ENCODE measurements at regions not wholly inside any gene's neighbourhood (a gene's known extent, or its start where the extent isn't known, plus 50 kb on each side); places are given as distances from the start of the nearest gene placed in this dataset.

- no peaks in the 10 kb centered on the region for H3K36me3 Mint-ChIP-seq (ENCODE audit: low read depth)
These were observed 172.3 kb upstream of the SLC35G4 start for GRCh38 chr18:11437046-11437445.

GRCh38 chr18:11432360-11432811 is 177.0 kb upstream of the SLC35G4 start:
- no peak for DNase-seq
- Mint-ChIP-seq H3K9me3 (peaks cover 2% of the 10 kb centered on the region), H3K4me1 (no peaks in the 10 kb centered on the region), H3K27me3 (ENCODE audit: low read depth, poor library complexity) (peaks cover 18% of the 10 kb centered on the region), H3K4me3 (no peak overlapping the region), H3K27ac (no peak overlapping the region), H3K36me3 (ENCODE audit: low read depth) (no peaks in the 10 kb centered on the region)
- TF ChIP-seq CTCF (IDR thresholded peaks at IDR 0.05), result no peak

More at GRCh38 chr18:11437046-11437445, 172.3 kb upstream of the SLC35G4 start:
- no peak overlapping the region for H3K4me3 Mint-ChIP-seq
- H3K27ac Mint-ChIP-seq, result no peak overlapping the region
- no peak for TF ChIP-seq CTCF (IDR thresholded peaks at IDR 0.05)
- H3K27me3 Mint-ChIP-seq (ENCODE audit: low read depth, poor library complexity), result peaks cover 22% of the 10 kb centered on the region
- H3K9me3 Mint-ChIP-seq, result no peaks in the 10 kb centered on the region
- no peaks in the 10 kb centered on the region for H3K4me1 Mint-ChIP-seq
- DNase-seq, result no peak

DNA sequence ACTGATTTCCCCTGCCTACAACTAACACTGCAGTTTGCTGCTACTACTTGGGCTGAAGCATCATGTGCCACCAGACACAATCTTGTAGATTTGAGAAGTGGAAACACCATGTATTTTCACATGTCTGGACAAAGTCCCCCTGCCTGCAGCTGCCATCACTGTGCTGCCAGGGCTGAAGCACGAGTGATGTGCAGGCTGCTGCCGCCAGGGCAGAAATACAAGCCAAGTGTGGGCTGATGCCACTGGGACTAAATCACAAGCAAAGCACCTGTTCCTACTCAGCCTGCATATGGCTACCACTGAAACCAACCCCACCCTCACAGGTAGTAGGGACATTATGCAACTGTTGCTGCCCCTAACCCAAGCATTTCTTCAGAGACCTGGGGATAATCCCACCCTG is 179.5 kb upstream of the SLC35G4 start:
- TF ChIP-seq CTCF (IDR thresholded peaks at IDR 0.05), result no peak
- no peaks in the 10 kb centered on the region for H3K36me3 Mint-ChIP-seq (ENCODE audit: low read depth)
- H3K4me1 Mint-ChIP-seq, result no peaks in the 10 kb centered on the region
- H3K4me3 Mint-ChIP-seq, result no peak overlapping the region
- no peak for DNase-seq
- H3K27ac Mint-ChIP-seq, result no peak overlapping the region
- peaks cover 10% of the 10 kb centered on the region for H3K27me3 Mint-ChIP-seq (ENCODE audit: low read depth, poor library complexity)
- H3K9me3 Mint-ChIP-seq, result peaks cover 2% of the 10 kb centered on the region

- no peak for DNase-seq
- Mint-ChIP-seq H3K27me3 (ENCODE audit: low read depth, poor library complexity) (no peaks in the 10 kb centered on the region), H3K9me3 (no peaks in the 10 kb centered on the region), H3K4me3 (no peak overlapping the region), H3K4me1 (no peaks in the 10 kb centered on the region), H3K27ac (no peak overlapping the region), H3K36me3 (ENCODE audit: low read depth) (no peaks in the 10 kb centered on the region)
- TF ChIP-seq CTCF (IDR thresholded peaks at IDR 0.05), result no peak
These were observed 184.2 kb upstream of the SLC35G4 start for GRCh38 chr18:11425211-11425610.

DNA sequence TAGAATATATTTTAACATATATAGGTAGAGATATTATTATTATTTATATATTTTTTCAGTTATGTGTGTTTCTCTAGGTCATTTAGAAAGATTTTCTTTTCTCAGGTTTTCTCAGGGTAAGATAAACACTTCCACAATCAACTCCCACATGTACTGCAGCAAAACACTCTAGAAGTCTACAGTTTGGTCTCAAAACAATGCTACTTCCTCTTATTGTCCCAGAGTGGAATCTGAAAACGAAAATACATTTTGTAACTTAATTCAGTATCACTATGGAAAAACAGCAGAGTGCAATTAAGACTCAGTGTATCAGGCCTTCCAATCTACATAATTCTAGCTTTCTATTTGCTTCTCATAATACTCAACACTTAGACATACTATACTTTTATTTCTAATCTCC is 190.1 kb upstream of the SLC35G4 start:
- Mint-ChIP-seq H3K36me3 (ENCODE audit: low read depth) (no peaks in the 10 kb centered on the region), H3K9me3 (no peaks in the 10 kb centered on the region), H3K27ac (no peak overlapping the region), H3K4me3 (no peak overlapping the region), H3K27me3 (ENCODE audit: low read depth, poor library complexity) (no peaks in the 10 kb centered on the region), H3K4me1 (no peaks in the 10 kb centered on the region)
- DNase-seq, result no peak
- no peak for TF ChIP-seq CTCF (IDR thresholded peaks at IDR 0.05)

DNA sequence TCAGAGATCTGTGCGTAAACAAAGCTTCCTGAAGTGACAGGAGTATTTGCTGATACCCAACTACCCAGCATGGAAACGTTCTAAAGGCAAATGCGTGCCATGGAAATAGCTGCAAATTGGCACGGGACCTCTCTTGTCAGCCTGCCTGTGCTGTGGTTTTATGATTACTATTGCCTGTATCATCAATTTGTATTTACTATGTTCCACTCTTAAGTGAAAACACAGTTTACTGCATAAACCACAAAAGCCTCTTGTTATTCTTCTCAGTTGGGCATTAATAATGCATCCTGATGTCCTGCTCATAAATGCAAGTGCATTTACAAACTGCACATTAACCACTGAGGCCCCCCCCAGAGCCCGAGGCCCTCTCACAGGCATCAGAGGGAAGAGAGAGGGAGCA is 196.6 kb upstream of the SLC35G4 start:
- no peaks in the 10 kb centered on the region for H3K9me3 Mint-ChIP-seq
- no peaks in the 10 kb centered on the region for H3K36me3 Mint-ChIP-seq (ENCODE audit: low read depth)
- H3K27ac Mint-ChIP-seq, result no peak overlapping the region
- TF ChIP-seq CTCF (IDR thresholded peaks at IDR 0.05), result no peak
- DNase-seq, result no peak
- peaks cover 3% of the 10 kb centered on the region for H3K27me3 Mint-ChIP-seq (ENCODE audit: low read depth, poor library complexity)
- no peak overlapping the region for H3K4me3 Mint-ChIP-seq
- no peaks in the 10 kb centered on the region for H3K4me1 Mint-ChIP-seq
